Endometrium (tissue), 2 donors: ENCODE measurements at regions not wholly inside any gene's neighbourhood (a gene's known extent, or its start where the extent isn't known, plus 50 kb on each side); places are given as distances from the start of the nearest gene placed in this dataset.

Source experiments
- FAIRE-seq: peaks from 2 replicates; lab custom pipeline; 2012; peaks lifted over from hg19 to GRCh38; lab: Jason Lieb, UNC
- donor health status: control.
- donor health status: control.

DNA sequence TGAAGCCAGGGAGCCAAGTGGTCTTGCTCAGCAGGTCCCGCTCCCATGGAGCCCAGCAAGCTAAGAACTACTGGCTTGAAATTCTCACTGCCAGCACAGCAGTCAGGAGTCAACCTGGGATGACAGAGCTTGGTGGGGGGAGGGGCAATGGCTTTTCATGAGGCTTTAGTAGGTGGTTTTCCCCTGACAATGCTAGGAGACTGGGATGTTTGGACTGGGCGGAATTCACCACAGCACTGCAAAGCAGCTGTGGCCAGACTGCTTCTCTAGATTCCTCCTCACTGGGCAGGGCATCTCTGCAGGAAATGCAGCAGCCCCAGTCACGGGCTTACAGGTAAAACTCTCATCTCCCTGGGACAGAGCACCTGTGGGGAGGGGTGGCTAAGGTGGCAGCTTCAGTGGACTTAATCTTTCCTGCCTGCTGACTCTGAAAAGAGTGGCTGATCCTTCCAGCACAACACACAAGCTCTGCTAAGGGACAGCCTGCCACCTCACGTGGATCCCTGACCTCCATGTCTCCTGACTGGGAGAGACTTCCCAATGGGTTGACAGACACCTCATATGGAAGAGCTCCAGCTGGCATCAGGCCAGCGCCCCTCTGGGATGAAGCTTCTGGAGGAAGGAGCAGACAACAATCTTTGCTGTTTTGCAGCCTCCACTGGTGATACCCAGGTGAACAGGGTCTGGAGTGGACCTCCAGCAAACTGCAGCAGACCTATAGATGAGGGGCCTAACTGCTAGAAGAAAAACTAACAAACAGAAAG, 349.7 kb upstream of the ST6GAL2 start:
- FAIRE-seq: no peak

DNA sequence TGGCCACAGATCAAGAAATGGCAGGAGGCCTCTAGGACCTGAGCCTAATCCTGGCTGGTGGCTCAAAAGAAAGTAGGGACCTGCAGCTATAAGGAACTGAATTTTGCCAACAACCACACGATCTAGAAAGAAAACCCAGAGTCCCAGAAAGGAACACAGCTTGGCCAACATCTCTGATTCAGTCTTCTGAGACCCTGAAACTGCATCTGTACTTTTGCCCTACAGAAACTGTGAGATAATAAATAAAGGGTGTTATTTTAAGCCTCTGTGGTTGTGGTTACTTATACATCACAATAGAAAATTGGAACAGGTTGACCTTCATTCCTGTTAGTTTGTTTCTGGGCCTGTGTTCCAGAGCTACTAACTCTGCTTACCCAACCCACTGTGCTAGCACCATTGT, 356.8 kb upstream of the ST6GAL2 start:
- no peak for FAIRE-seq

- no peak for FAIRE-seq
Measured at GRCh38 chr2:107248932-107249331, 363.0 kb upstream of the ST6GAL2 start.

DNA sequence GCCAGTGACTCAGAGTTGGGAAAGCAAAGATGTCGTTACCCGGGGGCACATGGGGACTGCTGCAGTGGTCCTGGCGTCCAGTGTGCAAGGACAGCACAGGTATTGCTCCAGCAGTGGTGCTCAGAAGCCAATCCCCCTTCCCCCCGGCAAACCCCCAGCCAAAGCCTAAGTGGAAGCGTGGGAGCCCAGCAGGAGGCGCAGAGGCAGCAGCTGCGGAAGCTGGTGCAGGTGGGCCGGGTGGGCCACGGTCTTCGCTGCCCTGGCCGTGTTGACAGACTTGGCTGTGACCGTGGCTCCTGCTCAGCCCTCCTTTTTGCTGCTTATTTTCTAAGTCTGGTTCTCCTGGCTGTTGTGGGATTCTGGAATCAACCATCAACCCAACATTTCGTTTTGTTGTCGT, 369.8 kb upstream of the ST6GAL2 start:
- no peak for FAIRE-seq

GRCh38 chr2:107258531-107259407, 372.8 kb upstream of the ST6GAL2 start:
- no peak for FAIRE-seq

DNA sequence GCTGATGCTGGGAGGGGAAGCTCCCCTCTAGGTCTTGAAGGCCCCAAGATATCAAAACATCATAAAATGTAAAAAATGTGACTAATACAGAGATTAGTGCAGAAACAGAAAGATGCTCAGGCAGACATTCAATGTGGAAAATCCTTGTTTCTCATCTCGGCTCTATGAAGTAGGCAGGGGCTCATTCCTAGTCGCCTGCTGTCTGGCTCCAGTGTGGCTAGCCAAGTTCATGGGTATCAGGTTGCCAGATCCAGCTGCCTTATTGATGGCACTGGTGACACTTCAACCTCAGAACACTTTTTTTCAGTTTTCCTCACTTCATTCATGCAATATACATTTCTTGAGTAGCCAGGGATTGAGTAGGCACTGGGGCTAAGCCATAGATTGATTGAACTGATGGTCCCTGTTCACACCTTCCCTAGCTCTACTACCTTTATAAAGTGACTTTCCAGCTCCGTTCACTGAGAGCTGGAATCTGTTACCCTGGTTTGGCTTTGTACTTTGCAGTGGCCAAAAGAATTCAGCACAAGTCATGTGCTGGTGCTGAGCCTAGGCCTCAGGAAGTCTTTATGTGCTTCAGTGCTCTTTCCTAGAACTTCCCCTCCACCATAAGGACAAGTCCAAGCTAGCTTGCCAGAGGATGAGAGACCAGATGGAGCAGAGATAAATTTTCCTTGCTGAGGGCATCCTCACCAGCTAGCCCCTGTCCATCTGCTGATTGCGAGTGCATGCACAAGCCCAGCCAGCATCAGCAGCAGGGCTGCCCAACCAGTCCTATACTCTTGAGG, 373.6 kb upstream of the ST6GAL2 start:
- no peak for FAIRE-seq

GRCh38 chr2:107263628-107264027, 377.7 kb upstream of the ST6GAL2 start:
- no peak for FAIRE-seq

- FAIRE-seq: no peak
Measured at GRCh38 chr2:107264184-107264583, 378.2 kb upstream of the ST6GAL2 start.

DNA sequence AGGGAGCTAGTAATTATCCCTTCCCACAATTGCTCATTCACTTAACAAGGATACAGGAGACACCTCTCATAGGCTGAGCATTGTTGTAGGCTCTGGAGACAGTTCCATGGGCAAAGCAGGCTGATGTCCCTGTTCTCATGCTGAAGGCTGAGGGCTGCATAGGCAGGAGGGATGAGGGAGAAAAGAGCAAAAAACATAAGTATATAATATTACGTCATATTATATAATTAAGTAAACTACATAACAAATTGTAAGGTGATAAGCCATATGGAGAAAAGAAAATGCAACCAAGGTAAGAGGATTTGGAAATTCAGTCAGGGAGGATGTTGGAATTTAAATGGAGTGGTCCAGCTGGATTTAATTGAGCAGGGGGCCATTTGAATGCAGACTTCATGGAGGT, 380.6 kb upstream of the ST6GAL2 start:
- no peak for FAIRE-seq

- no peak for FAIRE-seq
Measured at GRCh38 chr2:107267086-107267485, 381.1 kb upstream of the ST6GAL2 start.

GRCh38 chr2:107276034-107276433, 390.1 kb upstream of the ST6GAL2 start:
- no peak for FAIRE-seq

DNA sequence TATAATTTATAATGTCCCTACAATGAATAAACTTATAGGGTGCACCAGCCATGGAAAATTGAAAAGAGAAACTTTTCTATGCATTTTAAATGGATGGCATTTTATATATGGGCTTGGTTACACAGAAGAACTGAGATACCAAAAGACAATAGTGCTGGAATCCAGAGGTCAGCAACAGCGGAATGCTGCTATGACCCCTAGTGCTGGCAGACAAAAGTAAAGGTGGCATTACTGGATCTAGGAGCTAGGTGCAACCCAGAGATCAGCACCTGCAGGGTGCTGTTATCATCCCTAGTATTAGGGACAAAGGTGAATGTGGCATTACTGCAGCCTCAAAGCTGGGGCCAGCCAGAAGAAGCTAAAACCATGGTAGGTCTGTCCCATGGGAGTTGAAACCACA, 392.7 kb upstream of the ST6GAL2 start:
- no peak for FAIRE-seq

GRCh38 chr2:107281637-107282036, 395.7 kb upstream of the ST6GAL2 start:
- no peak for FAIRE-seq

DNA sequence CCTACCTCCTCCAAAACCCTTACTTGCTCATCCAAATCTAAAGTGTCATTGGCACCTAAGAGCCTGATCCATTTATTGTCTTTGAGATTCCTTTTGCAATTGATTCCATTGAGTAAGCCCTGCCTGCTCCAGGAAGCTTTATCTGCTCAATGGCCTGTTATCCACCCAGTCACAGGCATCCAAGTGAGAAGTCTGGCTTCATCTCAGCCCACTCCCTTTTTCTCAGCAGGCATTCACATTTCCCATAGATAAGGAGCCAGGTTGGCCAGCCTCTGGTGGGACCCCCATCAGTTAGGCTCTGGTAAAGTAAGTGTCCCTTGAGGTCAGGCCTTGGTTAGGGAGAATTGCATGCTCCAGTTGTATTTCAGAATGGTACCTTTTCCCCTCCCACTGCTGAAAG, 396.2 kb upstream of the ST6GAL2 start:
- FAIRE-seq: no peak

GRCh38 chr2:107285621-107286299, 399.8 kb upstream of the ST6GAL2 start:
- no peak for FAIRE-seq

- no peak for FAIRE-seq
Measured at GRCh38 chr2:107290041-107290440, 404.1 kb upstream of the ST6GAL2 start.

- no peak for FAIRE-seq
Measured at GRCh38 chr2:107303964-107304363, 418.0 kb upstream of the ST6GAL2 start.

- no peak for FAIRE-seq
Measured at GRCh38 chr2:107305966-107306365, 420.0 kb upstream of the ST6GAL2 start.

- no peak for FAIRE-seq
Measured at GRCh38 chr2:107306881-107307280, 420.9 kb upstream of the ST6GAL2 start.

- no peak for FAIRE-seq
Measured at GRCh38 chr2:107308835-107309234, 422.9 kb upstream of the ST6GAL2 start.

DNA sequence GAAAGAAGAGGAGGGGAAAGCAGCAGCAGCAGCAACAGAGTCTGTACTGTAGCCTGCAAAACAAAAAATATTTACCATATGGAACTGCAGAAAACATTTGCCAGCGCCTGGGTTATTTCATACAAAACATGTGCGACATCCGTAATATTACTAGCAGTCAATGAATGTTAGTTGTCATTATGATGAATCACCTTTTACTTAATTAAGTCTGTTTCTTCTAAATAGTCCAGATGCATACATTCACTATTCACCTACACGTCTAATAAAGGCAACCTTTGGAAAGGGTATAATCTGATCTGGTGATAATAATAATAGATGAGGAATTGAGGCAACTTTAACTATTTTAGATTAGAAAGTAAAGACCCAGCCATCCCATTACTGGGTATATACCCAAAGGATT, 426.3 kb upstream of the ST6GAL2 start:
- FAIRE-seq: no peak

DNA sequence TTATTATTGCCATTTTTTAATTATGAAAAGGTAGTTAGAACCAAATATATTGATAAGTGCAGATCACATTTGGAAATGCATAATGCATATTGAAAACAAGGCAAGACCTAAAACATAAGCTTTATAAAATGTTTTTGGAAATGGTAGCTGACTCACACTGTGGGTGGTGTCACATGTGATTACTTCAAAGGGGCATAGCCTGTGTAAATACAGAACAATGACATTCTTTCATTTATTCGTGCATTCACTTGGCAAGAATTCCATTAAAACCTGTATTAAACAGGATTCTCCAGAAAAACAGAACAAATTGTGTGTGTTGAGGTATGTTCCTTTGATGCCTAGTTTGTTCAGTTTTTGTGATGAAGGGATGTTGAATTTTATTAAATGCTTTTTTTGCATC, 427.3 kb upstream of the ST6GAL2 start:
- FAIRE-seq: no peak
